ENCODE measurements at regions not wholly inside any gene's neighbourhood (a gene's known extent, or its start where the extent isn't known, plus 50 kb on each side); places are given as distances from the start of the nearest gene placed in this dataset.

- TF ChIP-seq, protein P1, sequence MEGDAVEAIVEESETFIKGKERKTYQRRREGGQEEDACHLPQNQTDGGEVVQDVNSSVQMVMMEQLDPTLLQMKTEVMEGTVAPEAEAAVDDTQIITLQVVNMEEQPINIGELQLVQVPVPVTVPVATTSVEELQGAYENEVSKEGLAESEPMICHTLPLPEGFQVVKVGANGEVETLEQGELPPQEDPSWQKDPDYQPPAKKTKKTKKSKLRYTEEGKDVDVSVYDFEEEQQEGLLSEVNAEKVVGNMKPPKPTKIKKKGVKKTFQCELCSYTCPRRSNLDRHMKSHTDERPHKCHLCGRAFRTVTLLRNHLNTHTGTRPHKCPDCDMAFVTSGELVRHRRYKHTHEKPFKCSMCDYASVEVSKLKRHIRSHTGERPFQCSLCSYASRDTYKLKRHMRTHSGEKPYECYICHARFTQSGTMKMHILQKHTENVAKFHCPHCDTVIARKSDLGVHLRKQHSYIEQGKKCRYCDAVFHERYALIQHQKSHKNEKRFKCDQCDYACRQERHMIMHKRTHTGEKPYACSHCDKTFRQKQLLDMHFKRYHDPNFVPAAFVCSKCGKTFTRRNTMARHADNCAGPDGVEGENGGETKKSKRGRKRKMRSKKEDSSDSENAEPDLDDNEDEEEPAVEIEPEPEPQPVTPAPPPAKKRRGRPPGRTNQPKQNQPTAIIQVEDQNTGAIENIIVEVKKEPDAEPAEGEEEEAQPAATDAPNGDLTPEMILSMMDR (IDR thresholded peaks at IDR 0.05): no peak
- no peak for TF ChIP-seq POLR2AphosphoS5 (IDR thresholded peaks at IDR 0.05; ENCODE audit: insufficient read depth in 1 of 2, low read depth in 1 of 2)
- TF ChIP-seq POLR2A (IDR thresholded peaks at IDR 0.05): no peak
Observed at GRCh38 chr4:126736133-126736518, 896.6 kb upstream of the INTU start.
